Suprapubic skin (tissue), 4 donors: ENCODE measurements at regions not wholly inside any gene's neighbourhood (a gene's known extent, or its start where the extent isn't known, plus 50 kb on each side); places are given as distances from the start of the nearest gene placed in this dataset.
"Not testable (repeated sequence)": the region's sequence is repeated elsewhere in the genome, so short reads cannot be mapped to it uniquely, and the experiment has no call there.

Experiments used
- DNase-seq, 2 donors: peaks; one replicate each; pipeline ENCODE4 v3.0.0-alpha.2; 2019; ENCODE audit warnings: low spot score in 2 of 2
- H3K27ac ChIP-seq: fragments of 200-600 bp; sonication (generic); one replicate; pipeline ENCODE4 v1.5.1; 2019
- H3K27me3 ChIP-seq: fragments of 200-600 bp; sonication (generic); one replicate; pipeline ENCODE4 v1.5.1; 2019
- H3K36me3 ChIP-seq: fragments of 200-600 bp; sonication (generic); one replicate; pipeline ENCODE4 v1.5.1; 2019
- H3K4me1 ChIP-seq: fragments of 200-600 bp; sonication (generic); one replicate; pipeline ENCODE4 v1.5.1; 2019
- H3K4me3 ChIP-seq: fragments of 200-600 bp; sonication (generic); one replicate; pipeline ENCODE4 v1.5.1; 2019; ENCODE audit warnings: mild to moderate bottlenecking
- H3K9me3 ChIP-seq: fragments of 200-600 bp; sonication (generic); one replicate; pipeline ENCODE4 v1.5.1; 2019
- CTCF ChIP-seq, 2 donors: fragments of 200-600 bp in 1 of 2; fragments of 450-650 bp in 1 of 2; sonication (generic) in 1 of 2; IDR thresholded peaks; one replicate each; pipeline ENCODE4 v1.5.1; 2016 to 2019; ENCODE audit warnings: antibody characterized with exemption in 2 of 2, mild to moderate bottlenecking in 1 of 2, moderate library complexity in 1 of 2
- EP300 ChIP-seq: sonication (generic); formaldehyde crosslinking; IDR thresholded peaks from one replicate; pipeline ENCODE4 v1.6.1; 2017; ENCODE audit warnings: antibody characterized with exemption
- POLR2A ChIP-seq, 2 donors: fragments of 450-650 bp; IDR thresholded peaks; one replicate each; pipeline ENCODE4 v1.6.1; 2017; ENCODE audit warnings: antibody characterized with exemption in 2 of 2, mild to moderate bottlenecking in 2 of 2, moderate library complexity in 2 of 2
- POLR2AphosphoS5 ChIP-seq, 3 donors: sonication (generic); formaldehyde crosslinking; IDR thresholded peaks; one replicate each; pipeline ENCODE4 v1.6.1; 2017; ENCODE audit warnings: antibody characterized with exemption in 3 of 3
- WGBS: methylation state at CpG from one replicate; pipeline ENCODE4 v1.1.5; 2018; 5-methylcytosine and 5-hydroxymethylcytosine counted together

GRCh38 chr22:10775601-10776357, 4752.2 kb upstream of the OR11H1 start:
- H3K4me1 ChIP-seq, H3K27ac ChIP-seq, H3K36me3 ChIP-seq, H3K9me3 ChIP-seq, H3K27me3 ChIP-seq, H3K4me3 ChIP-seq, DNase-seq: not testable (repeated sequence)
- 50% methylated on average over 5 of the region's 5 CpGs for WGBS

GRCh38 chr22:10776358-10776729, 4751.6 kb upstream of the OR11H1 start:
- not testable (repeated sequence) for H3K4me3 ChIP-seq, H3K36me3 ChIP-seq, H3K4me1 ChIP-seq, H3K27me3 ChIP-seq, H3K27ac ChIP-seq, H3K9me3 ChIP-seq, DNase-seq
- WGBS: 55% methylated on average over 7 of the region's 7 CpGs

- H3K4me3 ChIP-seq, H3K27me3 ChIP-seq, H3K27ac ChIP-seq, H3K36me3 ChIP-seq, DNase-seq, H3K9me3 ChIP-seq, H3K4me1 ChIP-seq: not testable (repeated sequence)
- 76% methylated on average over 11 of the region's 11 CpGs for WGBS
Measured at GRCh38 chr22:10777733-10778132, 4750.3 kb upstream of the OR11H1 start.

- 50% methylated on average over 8 of the region's 8 CpGs for WGBS
- Histone ChIP-seq H3K9me3 (peaks cover 9% of the 10 kb centered on the region), H3K27ac (no peak overlapping the region), H3K27me3 (no peaks in the 10 kb centered on the region), H3K4me1 (no peaks in the 10 kb centered on the region), H3K4me3 (no peak overlapping the region), H3K36me3 (no peaks in the 10 kb centered on the region)
- TF ChIP-seq POLR2AphosphoS5 (IDR thresholded peaks at IDR 0.05): no peak
- TF ChIP-seq CTCF (IDR thresholded peaks at IDR 0.05): no peak
- TF ChIP-seq POLR2A (IDR thresholded peaks at IDR 0.05): no peak
- TF ChIP-seq EP300: no peak
- no peak for DNase-seq
Measured at GRCh38 chr22:10778296-10778814, 4749.6 kb upstream of the OR11H1 start.

GRCh38 chr22:10779200-10779599, 4748.8 kb upstream of the OR11H1 start:
- H3K27ac ChIP-seq, H3K9me3 ChIP-seq, H3K4me1 ChIP-seq, H3K27me3 ChIP-seq, DNase-seq, H3K36me3 ChIP-seq, H3K4me3 ChIP-seq: not testable (repeated sequence)
- WGBS: 70% methylated on average over 6 of the region's 6 CpGs

GRCh38 chr22:10780281-10780680, 4747.7 kb upstream of the OR11H1 start:
- no peaks in the 10 kb centered on the region for H3K36me3 ChIP-seq
- no peak for DNase-seq
- H3K4me3 ChIP-seq: no peak overlapping the region
- H3K9me3 ChIP-seq: peaks cover 9% of the 10 kb centered on the region
- H3K4me1 ChIP-seq: no peaks in the 10 kb centered on the region
- no peaks in the 10 kb centered on the region for H3K27me3 ChIP-seq
- TF ChIP-seq CTCF (IDR thresholded peaks at IDR 0.05) (no peak), POLR2A (IDR thresholded peaks at IDR 0.05) (no peak), EP300 (no peak), POLR2AphosphoS5 (IDR thresholded peaks at IDR 0.05) (no peak)
- WGBS: 65% methylated on average over 8 of the region's 8 CpGs
- no peak overlapping the region for H3K27ac ChIP-seq

- peaks cover 9% of the 10 kb centered on the region for H3K9me3 ChIP-seq
- no peak overlapping the region for H3K27ac ChIP-seq
- no peak for DNase-seq
- 72% methylated on average over 10 of the region's 10 CpGs for WGBS
- no peaks in the 10 kb centered on the region for H3K27me3 ChIP-seq
- no peaks in the 10 kb centered on the region for H3K4me1 ChIP-seq
- TF ChIP-seq POLR2A (IDR thresholded peaks at IDR 0.05) (no peak), CTCF (IDR thresholded peaks at IDR 0.05) (no peak), POLR2AphosphoS5 (IDR thresholded peaks at IDR 0.05) (no peak), EP300 (no peak)
- H3K4me3 ChIP-seq: no peak overlapping the region
- H3K36me3 ChIP-seq: no peaks in the 10 kb centered on the region
Measured at GRCh38 chr22:10781571-10782403, 4746.2 kb upstream of the OR11H1 start.
